HG03139 (cell line): ENCODE measurements at regions not wholly inside any gene's neighbourhood (a gene's known extent, or its start where the extent isn't known, plus 50 kb on each side); places are given as distances from the start of the nearest gene placed in this dataset.
A peak's percentile ranks its signal among the peaks of the same experiment; 100 is the strongest.

Source experiments
- ATAC-seq: cut with Tn5 transposase; IDR thresholded peaks from one replicate; pipeline ENCODE4 v1.9.1; 2021; ENCODE audit not compliant: unreplicated experiment

GRCh38 chr13:44118881-44119280 lies 239.2 kb downstream of the LACC1 start:
- ATAC-seq = no peak

GRCh38 chr13:44120043-44120442 lies 240.3 kb downstream of the LACC1 start:
- ATAC-seq = no peak

- ATAC-seq = no peak
These were observed 241.4 kb downstream of the LACC1 start for GRCh38 chr13:44120849-44121755.

GRCh38 chr13:44124352-44124751 lies 244.6 kb downstream of the LACC1 start:
- ATAC-seq = no peak

GRCh38 chr13:44125943-44126469 lies 246.3 kb downstream of the LACC1 start:
- no peak for ATAC-seq

GRCh38 chr13:44128552-44129001 lies 245.0 kb upstream of the SERP2 start:
- no peak for ATAC-seq

GRCh38 chr13:44129418-44129817 lies 244.2 kb upstream of the SERP2 start:
- no peak for ATAC-seq

- ATAC-seq = no peak
These were observed 242.5 kb upstream of the SERP2 start for GRCh38 chr13:44131069-44131614.

- ATAC-seq = no peak
These were observed 240.9 kb upstream of the SERP2 start for GRCh38 chr13:44132710-44133109.

- ATAC-seq = no peak
These were observed 240.0 kb upstream of the SERP2 start for GRCh38 chr13:44133626-44134025.

GRCh38 chr13:44135566-44135965 lies 238.1 kb upstream of the SERP2 start:
- no peak for ATAC-seq

GRCh38 chr13:44136696-44137268 lies 236.8 kb upstream of the SERP2 start:
- no peak for ATAC-seq

GRCh38 chr13:44137466-44137865 lies 236.2 kb upstream of the SERP2 start:
- no peak for ATAC-seq

- ATAC-seq = no peak
These were observed 233.5 kb upstream of the SERP2 start for GRCh38 chr13:44140146-44140545.

GRCh38 chr13:44140888-44141724 lies 232.5 kb upstream of the SERP2 start:
- ATAC-seq = no peak

GRCh38 chr13:44141725-44142539 lies 231.7 kb upstream of the SERP2 start:
- ATAC-seq = peak; percentile 100

GRCh38 chr13:44142540-44142867 lies 231.1 kb upstream of the SERP2 start:
- ATAC-seq = no peak

- ATAC-seq = no peak
These were observed 230.5 kb upstream of the SERP2 start for GRCh38 chr13:44142941-44143665.

- no peak for ATAC-seq
These were observed 227.5 kb upstream of the SERP2 start for GRCh38 chr13:44146138-44146537.

- no peak for ATAC-seq
These were observed 226.4 kb upstream of the SERP2 start for GRCh38 chr13:44147233-44147632.
